ENCODE measurements at regions not wholly inside any gene's neighbourhood (a gene's known extent, or its start where the extent isn't known, plus 50 kb on each side); places are given as distances from the start of the nearest gene placed in this dataset.

DNA sequence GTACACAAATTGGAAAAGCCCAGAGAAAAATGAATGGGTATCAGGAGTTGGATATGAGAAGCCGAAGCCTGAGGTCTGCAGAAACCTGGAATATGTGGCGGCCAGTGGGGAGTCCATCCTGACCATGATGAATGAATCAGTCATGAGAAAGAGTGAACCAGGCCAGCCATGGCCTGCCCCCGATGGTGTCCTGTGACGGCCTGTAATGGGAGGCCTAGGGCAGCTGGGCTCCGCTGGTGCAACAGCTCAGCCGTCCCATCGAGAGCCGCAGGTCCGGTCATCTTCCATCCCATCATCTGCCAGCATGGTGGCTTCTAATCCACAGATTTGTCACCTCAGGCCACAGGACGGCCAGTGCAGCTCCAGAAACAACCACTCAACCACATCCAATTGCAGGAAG lies 116.4 kb downstream of the PDCL3 start:
- Histone ChIP-seq H3K4me3 (ENCODE audit: low read length) (no peak overlapping the region), H3K9me3 (replicated peaks; ENCODE audit: insufficient read depth, low read length) (no peaks in the 10 kb centered on the region), H4K20me1 (ENCODE audit: insufficient read depth, low read length) (no peaks in the 10 kb centered on the region), H3K4me1 (ENCODE audit: low read length) (no peaks in the 10 kb centered on the region), H2AFZ (ENCODE audit: low read length) (no peak overlapping the region), H3K27ac (ENCODE audit: low read length) (no peak overlapping the region), H3K79me2 (ENCODE audit: low read length) (no peaks in the 10 kb centered on the region), H3K9me2 (replicated peaks; ENCODE audit: insufficient read depth, low read length) (no peaks in the 10 kb centered on the region), H3K27me3 (replicated peaks; ENCODE audit: insufficient read depth, low read length) (no peaks in the 10 kb centered on the region), H3K4me2 (ENCODE audit: low read depth, low read length) (no peak overlapping the region), H3F3A (ENCODE audit: insufficient read depth, low read length) (no peaks in the 10 kb centered on the region), H3K36me3 (replicated peaks; ENCODE audit: insufficient read depth, low read length) (no peaks in the 10 kb centered on the region), H3K9ac (ENCODE audit: low read length) (no peak overlapping the region)
- DNase-seq = no peak
- TF ChIP-seq EZH2phosphoT487 (IDR thresholded peaks at IDR 0.05; ENCODE audit: low read length) = no peak
- TF ChIP-seq, protein P1, sequence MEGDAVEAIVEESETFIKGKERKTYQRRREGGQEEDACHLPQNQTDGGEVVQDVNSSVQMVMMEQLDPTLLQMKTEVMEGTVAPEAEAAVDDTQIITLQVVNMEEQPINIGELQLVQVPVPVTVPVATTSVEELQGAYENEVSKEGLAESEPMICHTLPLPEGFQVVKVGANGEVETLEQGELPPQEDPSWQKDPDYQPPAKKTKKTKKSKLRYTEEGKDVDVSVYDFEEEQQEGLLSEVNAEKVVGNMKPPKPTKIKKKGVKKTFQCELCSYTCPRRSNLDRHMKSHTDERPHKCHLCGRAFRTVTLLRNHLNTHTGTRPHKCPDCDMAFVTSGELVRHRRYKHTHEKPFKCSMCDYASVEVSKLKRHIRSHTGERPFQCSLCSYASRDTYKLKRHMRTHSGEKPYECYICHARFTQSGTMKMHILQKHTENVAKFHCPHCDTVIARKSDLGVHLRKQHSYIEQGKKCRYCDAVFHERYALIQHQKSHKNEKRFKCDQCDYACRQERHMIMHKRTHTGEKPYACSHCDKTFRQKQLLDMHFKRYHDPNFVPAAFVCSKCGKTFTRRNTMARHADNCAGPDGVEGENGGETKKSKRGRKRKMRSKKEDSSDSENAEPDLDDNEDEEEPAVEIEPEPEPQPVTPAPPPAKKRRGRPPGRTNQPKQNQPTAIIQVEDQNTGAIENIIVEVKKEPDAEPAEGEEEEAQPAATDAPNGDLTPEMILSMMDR (IDR thresholded peaks at IDR 0.05; ENCODE audit: low read length) = no peak
- no peak for TF ChIP-seq EZH2 (optimal IDR thresholded peaks at IDR 0.05; ENCODE audit: low read depth, low read length)

DNA sequence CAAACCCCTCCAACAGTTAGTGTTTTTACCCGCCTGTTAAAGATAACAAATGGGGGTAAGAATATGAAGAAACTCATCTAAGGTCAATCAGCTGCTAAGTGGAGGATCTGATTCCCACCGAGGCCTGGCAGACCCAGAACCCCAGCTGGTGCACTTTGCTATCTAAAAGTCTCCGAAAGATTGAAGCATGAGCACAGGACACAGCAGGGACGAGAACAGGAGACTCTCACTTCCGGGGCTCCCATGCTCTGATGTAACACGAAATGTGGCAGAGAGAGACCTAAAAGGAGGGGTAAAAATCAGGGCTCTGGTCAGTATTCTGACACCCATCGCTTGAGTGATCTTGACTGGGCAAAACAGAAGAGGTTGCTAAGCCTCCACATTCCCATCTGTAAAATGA lies 119.7 kb downstream of the PDCL3 start:
- no peak overlapping the region for H3K4me2 ChIP-seq (ENCODE audit: low read depth, low read length)
- no peak for DNase-seq
- H3K4me3 ChIP-seq (ENCODE audit: low read length) = no peak overlapping the region
- no peaks in the 10 kb centered on the region for H3K4me1 ChIP-seq (ENCODE audit: low read length)
- no peaks in the 10 kb centered on the region for H3F3A ChIP-seq (ENCODE audit: insufficient read depth, low read length)
- no peaks in the 10 kb centered on the region for H4K20me1 ChIP-seq (ENCODE audit: insufficient read depth, low read length)
- H3K9ac ChIP-seq (ENCODE audit: low read length) = no peak overlapping the region
- no peaks in the 10 kb centered on the region for H3K27me3 ChIP-seq (replicated peaks; ENCODE audit: insufficient read depth, low read length)
- H3K9me2 ChIP-seq (replicated peaks; ENCODE audit: insufficient read depth, low read length) = no peaks in the 10 kb centered on the region
- H3K79me2 ChIP-seq (ENCODE audit: low read length) = no peaks in the 10 kb centered on the region
- no peaks in the 10 kb centered on the region for H3K36me3 ChIP-seq (replicated peaks; ENCODE audit: insufficient read depth, low read length)
- H2AFZ ChIP-seq (ENCODE audit: low read length) = no peak overlapping the region
- no peak overlapping the region for H3K27ac ChIP-seq (ENCODE audit: low read length)
- TF ChIP-seq, protein P1 (IDR thresholded peaks at IDR 0.05; ENCODE audit: low read length) = no peak
- TF ChIP-seq EZH2 (optimal IDR thresholded peaks at IDR 0.05; ENCODE audit: low read depth, low read length) = no peak
- no peak for TF ChIP-seq EZH2phosphoT487 (IDR thresholded peaks at IDR 0.05; ENCODE audit: low read length)
- H3K9me3 ChIP-seq (replicated peaks; ENCODE audit: insufficient read depth, low read length) = no peaks in the 10 kb centered on the region

DNA sequence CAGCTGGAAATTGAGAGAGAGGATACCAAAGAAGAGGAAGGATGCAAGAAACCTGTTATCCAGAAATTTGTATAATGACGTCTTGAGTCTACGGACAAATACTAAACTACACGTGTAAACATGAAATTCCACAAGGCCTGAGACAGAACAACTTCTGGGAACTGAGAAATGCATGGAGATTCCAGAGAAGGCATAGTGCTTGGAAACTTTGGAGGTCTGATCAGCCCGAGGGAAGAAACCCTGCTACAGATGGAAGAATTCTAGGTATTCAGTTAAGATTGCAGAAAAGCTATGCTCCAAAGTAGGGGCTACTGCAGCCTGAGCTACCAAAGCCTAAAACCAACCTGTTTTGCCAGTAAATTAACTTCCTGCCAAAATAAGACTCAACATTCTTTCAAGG lies 120.4 kb downstream of the PDCL3 start:
- Histone ChIP-seq H3K9me2 (replicated peaks; ENCODE audit: insufficient read depth, low read length) (no peaks in the 10 kb centered on the region), H3K4me2 (ENCODE audit: low read depth, low read length) (no peak overlapping the region), H3K4me3 (ENCODE audit: low read length) (no peak overlapping the region), H3K4me1 (ENCODE audit: low read length) (no peaks in the 10 kb centered on the region), H3K9ac (ENCODE audit: low read length) (no peak overlapping the region), H3K27ac (ENCODE audit: low read length) (no peak overlapping the region), H3K36me3 (replicated peaks; ENCODE audit: insufficient read depth, low read length) (no peaks in the 10 kb centered on the region), H4K20me1 (ENCODE audit: insufficient read depth, low read length) (no peaks in the 10 kb centered on the region), H3K9me3 (replicated peaks; ENCODE audit: insufficient read depth, low read length) (no peaks in the 10 kb centered on the region), H3F3A (ENCODE audit: insufficient read depth, low read length) (no peaks in the 10 kb centered on the region), H2AFZ (ENCODE audit: low read length) (no peak overlapping the region), H3K27me3 (replicated peaks; ENCODE audit: insufficient read depth, low read length) (no peaks in the 10 kb centered on the region), H3K79me2 (ENCODE audit: low read length) (no peaks in the 10 kb centered on the region)
- DNase-seq = no peak
- no peak for TF ChIP-seq EZH2 (optimal IDR thresholded peaks at IDR 0.05; ENCODE audit: low read depth, low read length)
- no peak for TF ChIP-seq EZH2phosphoT487 (IDR thresholded peaks at IDR 0.05; ENCODE audit: low read length)
- TF ChIP-seq, protein P1 (IDR thresholded peaks at IDR 0.05; ENCODE audit: low read length) = no peak

Data from MM.1S (cell line).